ENCODE measurements at regions not wholly inside any gene's neighbourhood (a gene's known extent, or its start where the extent isn't known, plus 50 kb on each side); places are given as distances from the start of the nearest gene placed in this dataset.

DNA sequence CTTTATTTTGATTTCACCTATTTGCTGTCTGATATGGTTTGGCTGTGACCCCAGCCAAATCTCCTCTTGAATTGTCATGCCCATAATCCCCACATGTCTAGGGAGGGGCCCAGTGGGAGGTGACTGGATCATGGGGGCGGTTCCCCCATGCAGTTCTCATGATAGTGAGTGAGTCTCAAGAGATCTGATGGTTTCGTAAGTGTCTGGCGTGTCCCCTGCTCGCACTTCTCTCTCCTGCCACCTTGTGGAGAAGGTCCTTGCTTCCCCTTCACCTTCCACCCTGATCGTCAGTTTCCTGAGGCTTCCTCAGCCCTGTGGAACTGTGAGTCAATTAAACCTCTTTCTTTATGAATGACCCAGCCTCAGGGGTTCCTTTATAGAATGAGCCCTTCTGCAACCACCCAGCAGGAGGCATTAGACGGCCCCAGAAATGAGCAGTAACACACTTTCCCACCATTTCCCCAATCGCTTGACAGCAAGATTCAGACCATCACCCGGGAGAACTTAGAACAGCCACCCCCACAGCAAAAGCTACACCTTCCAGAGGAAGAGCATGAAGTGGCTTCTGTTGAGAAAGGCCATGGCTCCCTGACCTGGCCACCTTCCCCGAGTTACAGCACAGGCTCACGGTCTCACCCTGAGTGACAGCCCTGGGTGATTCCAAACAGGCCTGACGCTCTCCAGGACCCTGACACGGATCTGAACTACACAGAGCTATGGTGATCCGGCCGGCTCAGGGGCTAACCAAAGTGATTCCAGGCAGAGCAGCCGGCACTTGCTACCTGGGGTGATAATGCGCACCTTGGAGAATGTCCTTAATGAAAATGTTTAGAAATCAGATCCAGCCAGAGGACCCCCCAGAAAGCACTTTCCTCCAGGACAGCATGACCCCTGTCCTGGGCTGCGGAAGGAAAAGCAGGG, 131.2 kb upstream of the CDH4 start (continued):
- TF ChIP-seq CTCF (tag by site-specific recombination; IDR thresholded peaks at IDR 0.05) (peak; percentile 62), ZNF692 (tag by site-specific recombination; IDR thresholded peaks at IDR 0.05) (no peak), ZNF529 (tag by site-specific recombination; IDR thresholded peaks at IDR 0.05; ENCODE audit: insufficient replicate concordance) (no peak), ZNF768 (tag by site-specific recombination; IDR thresholded peaks at IDR 0.05) (no peak), ZBTB48 (tag by site-specific recombination; IDR thresholded peaks at IDR 0.05) (no peak), REPIN1 (tag by site-specific recombination; IDR thresholded peaks at IDR 0.05; ENCODE audit: low read depth) (no peak), PRDM1 (tag by site-specific recombination; IDR thresholded peaks at IDR 0.05) (no peak), SCRT1 (tag by site-specific recombination; IDR thresholded peaks at IDR 0.05; ENCODE audit: borderline replicate concordance) (no peak), ZNF140 (tag by site-specific recombination; IDR thresholded peaks at IDR 0.05) (no peak), ZNF426 (tag by site-specific recombination; IDR thresholded peaks at IDR 0.05) (no peak), ZFHX2 (tag by site-specific recombination; conservative IDR thresholded peaks at IDR 0.05) (peak; percentile 36), ZNF776 (tag by site-specific recombination; IDR thresholded peaks at IDR 0.05; ENCODE audit: borderline replicate concordance) (no peak), FEZF1 (tag by site-specific recombination; IDR thresholded peaks at IDR 0.05) (no peak), EGR2 (tag by site-specific recombination; IDR thresholded peaks at IDR 0.05; ENCODE audit: low read depth) (0 out of 2 replicates have a peak, but pooled peaks have one; percentile 12), ZFP41 (tag by site-specific recombination; IDR thresholded peaks at IDR 0.05; ENCODE audit: borderline replicate concordance) (no peak), ZNF354C (tag by site-specific recombination; IDR thresholded peaks at IDR 0.05; ENCODE audit: borderline replicate concordance, low read depth) (no peak), ZNF114 (tag by site-specific recombination; IDR thresholded peaks at IDR 0.05) (no peak), ZNF549 (tag by site-specific recombination; IDR thresholded peaks at IDR 0.05) (no peak)
- TF ChIP-seq, protein P1, sequence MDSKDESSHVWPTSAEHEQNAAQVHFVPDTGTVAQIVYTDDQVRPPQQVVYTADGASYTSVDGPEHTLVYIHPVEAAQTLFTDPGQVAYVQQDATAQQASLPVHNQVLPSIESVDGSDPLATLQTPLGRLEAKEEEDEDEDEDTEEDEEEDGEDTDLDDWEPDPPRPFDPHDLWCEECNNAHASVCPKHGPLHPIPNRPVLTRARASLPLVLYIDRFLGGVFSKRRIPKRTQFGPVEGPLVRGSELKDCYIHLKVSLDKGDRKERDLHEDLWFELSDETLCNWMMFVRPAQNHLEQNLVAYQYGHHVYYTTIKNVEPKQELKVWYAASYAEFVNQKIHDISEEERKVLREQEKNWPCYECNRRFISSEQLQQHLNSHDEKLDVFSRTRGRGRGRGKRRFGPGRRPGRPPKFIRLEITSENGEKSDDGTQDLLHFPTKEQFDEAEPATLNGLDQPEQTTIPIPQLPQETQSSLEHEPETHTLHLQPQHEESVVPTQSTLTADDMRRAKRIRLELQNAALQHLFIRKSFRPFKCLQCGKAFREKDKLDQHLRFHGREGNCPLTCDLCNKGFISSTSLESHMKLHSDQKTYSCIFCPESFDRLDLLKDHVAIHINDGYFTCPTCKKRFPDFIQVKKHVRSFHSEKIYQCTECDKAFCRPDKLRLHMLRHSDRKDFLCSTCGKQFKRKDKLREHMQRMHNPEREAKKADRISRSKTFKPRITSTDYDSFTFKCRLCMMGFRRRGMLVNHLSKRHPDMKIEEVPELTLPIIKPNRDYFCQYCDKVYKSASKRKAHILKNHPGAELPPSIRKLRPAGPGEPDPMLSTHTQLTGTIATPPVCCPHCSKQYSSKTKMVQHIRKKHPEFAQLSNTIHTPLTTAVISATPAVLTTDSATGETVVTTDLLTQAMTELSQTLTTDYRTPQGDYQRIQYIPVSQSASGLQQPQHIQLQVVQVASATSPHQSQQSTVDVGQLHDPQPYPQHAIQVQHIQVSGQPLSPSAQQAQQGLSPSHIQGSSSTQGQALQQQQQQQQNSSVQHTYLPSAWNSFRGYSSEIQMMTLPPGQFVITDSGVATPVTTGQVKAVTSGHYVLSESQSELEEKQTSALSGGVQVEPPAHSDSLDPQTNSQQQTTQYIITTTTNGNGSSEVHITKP (tag by site-specific recombination; IDR thresholded peaks at IDR 0.05), result peak; percentile 22; the same call in 1 of the 2 replicates
- TF ChIP-seq, protein P2, sequence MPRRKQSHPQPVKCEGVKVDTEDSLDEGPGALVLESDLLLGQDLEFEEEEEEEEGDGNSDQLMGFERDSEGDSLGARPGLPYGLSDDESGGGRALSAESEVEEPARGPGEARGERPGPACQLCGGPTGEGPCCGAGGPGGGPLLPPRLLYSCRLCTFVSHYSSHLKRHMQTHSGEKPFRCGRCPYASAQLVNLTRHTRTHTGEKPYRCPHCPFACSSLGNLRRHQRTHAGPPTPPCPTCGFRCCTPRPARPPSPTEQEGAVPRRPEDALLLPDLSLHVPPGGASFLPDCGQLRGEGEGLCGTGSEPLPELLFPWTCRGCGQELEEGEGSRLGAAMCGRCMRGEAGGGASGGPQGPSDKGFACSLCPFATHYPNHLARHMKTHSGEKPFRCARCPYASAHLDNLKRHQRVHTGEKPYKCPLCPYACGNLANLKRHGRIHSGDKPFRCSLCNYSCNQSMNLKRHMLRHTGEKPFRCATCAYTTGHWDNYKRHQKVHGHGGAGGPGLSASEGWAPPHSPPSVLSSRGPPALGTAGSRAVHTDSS (tag by site-specific recombination; IDR thresholded peaks at IDR 0.05), result no peak
- TF ChIP-seq, protein P3, sequence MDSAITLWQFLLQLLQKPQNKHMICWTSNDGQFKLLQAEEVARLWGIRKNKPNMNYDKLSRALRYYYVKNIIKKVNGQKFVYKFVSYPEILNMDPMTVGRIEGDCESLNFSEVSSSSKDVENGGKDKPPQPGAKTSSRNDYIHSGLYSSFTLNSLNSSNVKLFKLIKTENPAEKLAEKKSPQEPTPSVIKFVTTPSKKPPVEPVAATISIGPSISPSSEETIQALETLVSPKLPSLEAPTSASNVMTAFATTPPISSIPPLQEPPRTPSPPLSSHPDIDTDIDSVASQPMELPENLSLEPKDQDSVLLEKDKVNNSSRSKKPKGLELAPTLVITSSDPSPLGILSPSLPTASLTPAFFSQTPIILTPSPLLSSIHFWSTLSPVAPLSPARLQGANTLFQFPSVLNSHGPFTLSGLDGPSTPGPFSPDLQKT (IDR thresholded peaks at IDR 0.05; ENCODE audit: borderline replicate concordance, low read depth, low read length), result no peak
- TF ChIP-seq, protein P4, sequence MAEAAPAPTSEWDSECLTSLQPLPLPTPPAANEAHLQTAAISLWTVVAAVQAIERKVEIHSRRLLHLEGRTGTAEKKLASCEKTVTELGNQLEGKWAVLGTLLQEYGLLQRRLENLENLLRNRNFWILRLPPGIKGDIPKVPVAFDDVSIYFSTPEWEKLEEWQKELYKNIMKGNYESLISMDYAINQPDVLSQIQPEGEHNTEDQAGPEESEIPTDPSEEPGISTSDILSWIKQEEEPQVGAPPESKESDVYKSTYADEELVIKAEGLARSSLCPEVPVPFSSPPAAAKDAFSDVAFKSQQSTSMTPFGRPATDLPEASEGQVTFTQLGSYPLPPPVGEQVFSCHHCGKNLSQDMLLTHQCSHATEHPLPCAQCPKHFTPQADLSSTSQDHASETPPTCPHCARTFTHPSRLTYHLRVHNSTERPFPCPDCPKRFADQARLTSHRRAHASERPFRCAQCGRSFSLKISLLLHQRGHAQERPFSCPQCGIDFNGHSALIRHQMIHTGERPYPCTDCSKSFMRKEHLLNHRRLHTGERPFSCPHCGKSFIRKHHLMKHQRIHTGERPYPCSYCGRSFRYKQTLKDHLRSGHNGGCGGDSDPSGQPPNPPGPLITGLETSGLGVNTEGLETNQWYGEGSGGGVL (tag by site-specific recombination; IDR thresholded peaks at IDR 0.05), result no peak
- TF ChIP-seq, protein P5, sequence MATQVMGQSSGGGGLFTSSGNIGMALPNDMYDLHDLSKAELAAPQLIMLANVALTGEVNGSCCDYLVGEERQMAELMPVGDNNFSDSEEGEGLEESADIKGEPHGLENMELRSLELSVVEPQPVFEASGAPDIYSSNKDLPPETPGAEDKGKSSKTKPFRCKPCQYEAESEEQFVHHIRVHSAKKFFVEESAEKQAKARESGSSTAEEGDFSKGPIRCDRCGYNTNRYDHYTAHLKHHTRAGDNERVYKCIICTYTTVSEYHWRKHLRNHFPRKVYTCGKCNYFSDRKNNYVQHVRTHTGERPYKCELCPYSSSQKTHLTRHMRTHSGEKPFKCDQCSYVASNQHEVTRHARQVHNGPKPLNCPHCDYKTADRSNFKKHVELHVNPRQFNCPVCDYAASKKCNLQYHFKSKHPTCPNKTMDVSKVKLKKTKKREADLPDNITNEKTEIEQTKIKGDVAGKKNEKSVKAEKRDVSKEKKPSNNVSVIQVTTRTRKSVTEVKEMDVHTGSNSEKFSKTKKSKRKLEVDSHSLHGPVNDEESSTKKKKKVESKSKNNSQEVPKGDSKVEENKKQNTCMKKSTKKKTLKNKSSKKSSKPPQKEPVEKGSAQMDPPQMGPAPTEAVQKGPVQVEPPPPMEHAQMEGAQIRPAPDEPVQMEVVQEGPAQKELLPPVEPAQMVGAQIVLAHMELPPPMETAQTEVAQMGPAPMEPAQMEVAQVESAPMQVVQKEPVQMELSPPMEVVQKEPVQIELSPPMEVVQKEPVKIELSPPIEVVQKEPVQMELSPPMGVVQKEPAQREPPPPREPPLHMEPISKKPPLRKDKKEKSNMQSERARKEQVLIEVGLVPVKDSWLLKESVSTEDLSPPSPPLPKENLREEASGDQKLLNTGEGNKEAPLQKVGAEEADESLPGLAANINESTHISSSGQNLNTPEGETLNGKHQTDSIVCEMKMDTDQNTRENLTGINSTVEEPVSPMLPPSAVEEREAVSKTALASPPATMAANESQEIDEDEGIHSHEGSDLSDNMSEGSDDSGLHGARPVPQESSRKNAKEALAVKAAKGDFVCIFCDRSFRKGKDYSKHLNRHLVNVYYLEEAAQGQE (tag by site-specific recombination; IDR thresholded peaks at IDR 0.05), result no peak

All from HEK293 (cell line).